ENCODE measurements at regions not wholly inside any gene's neighbourhood (a gene's known extent, or its start where the extent isn't known, plus 50 kb on each side); places are given as distances from the start of the nearest gene placed in this dataset.

DNA sequence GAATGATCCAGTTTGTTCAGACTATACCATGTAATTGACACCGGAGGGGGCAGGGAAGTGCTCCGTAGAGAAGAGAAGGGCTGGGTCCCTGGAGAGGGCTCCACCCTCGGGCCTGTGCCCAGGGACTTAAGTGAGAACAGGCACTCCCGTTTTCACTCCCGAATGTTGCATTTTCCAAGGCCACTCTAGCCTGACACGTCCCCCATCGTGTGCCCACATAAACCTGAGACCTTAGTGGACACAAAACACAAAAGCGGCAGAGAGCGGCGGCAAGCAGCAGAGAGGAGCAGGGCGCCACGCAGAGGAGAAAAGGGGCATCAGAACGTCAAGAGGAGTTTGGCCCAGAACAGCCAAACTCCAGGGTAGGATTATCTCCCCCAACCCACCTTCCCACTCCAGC is 1405.1 kb downstream of the GRIK2 start:
- H3K79me2 ChIP-seq (ENCODE audit: insufficient read depth), result no peaks in the 10 kb centered on the region
- H3K9me2 ChIP-seq, result no peaks in the 10 kb centered on the region; the same call in 1 of the 2 replicates
- TF ChIP-seq MXI1 (IDR thresholded peaks at IDR 0.05; ENCODE audit: low read depth, low read length) (no peak), SMC3 (IDR thresholded peaks at IDR 0.05; ENCODE audit: low read depth, low read length) (no peak), TAF1 (IDR thresholded peaks at IDR 0.05; ENCODE audit: borderline replicate concordance, low read depth, low read length) (no peak), RAD21 (IDR thresholded peaks at IDR 0.05; ENCODE audit: low read length) (no peak), RFX5 (IDR thresholded peaks at IDR 0.05; ENCODE audit: low read length) (no peak), MEF2A (IDR thresholded peaks at IDR 0.05; ENCODE audit: borderline replicate concordance, low read depth) (no peak), EP300 (IDR thresholded peaks at IDR 0.05; ENCODE audit: borderline replicate concordance in 1 of 2, low read depth in 1 of 2, low read length in 1 of 2) (no peak), FOXM1 (IDR thresholded peaks at IDR 0.05; ENCODE audit: low read depth) (no peak), NFIC (IDR thresholded peaks at IDR 0.05; ENCODE audit: borderline replicate concordance) (no peak), RCOR1 (IDR thresholded peaks at IDR 0.05; ENCODE audit: low read length) (no peak)
- TF ChIP-seq, protein P1, sequence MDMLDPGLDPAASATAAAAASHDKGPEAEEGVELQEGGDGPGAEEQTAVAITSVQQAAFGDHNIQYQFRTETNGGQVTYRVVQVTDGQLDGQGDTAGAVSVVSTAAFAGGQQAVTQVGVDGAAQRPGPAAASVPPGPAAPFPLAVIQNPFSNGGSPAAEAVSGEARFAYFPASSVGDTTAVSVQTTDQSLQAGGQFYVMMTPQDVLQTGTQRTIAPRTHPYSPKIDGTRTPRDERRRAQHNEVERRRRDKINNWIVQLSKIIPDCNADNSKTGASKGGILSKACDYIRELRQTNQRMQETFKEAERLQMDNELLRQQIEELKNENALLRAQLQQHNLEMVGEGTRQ (IDR thresholded peaks at IDR 0.05; ENCODE audit: borderline replicate concordance, low read depth, low read length), result no peak
- TF ChIP-seq, protein P2, sequence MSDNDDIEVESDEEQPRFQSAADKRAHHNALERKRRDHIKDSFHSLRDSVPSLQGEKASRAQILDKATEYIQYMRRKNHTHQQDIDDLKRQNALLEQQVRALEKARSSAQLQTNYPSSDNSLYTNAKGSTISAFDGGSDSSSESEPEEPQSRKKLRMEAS (IDR thresholded peaks at IDR 0.05; ENCODE audit: low read depth), result no peak
- TF ChIP-seq, protein P3, sequence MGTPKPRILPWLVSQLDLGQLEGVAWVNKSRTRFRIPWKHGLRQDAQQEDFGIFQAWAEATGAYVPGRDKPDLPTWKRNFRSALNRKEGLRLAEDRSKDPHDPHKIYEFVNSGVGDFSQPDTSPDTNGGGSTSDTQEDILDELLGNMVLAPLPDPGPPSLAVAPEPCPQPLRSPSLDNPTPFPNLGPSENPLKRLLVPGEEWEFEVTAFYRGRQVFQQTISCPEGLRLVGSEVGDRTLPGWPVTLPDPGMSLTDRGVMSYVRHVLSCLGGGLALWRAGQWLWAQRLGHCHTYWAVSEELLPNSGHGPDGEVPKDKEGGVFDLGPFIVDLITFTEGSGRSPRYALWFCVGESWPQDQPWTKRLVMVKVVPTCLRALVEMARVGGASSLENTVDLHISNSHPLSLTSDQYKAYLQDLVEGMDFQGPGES (IDR thresholded peaks at IDR 0.05; ENCODE audit: low read depth, low read length), result no peak
- TF ChIP-seq, protein P4, sequence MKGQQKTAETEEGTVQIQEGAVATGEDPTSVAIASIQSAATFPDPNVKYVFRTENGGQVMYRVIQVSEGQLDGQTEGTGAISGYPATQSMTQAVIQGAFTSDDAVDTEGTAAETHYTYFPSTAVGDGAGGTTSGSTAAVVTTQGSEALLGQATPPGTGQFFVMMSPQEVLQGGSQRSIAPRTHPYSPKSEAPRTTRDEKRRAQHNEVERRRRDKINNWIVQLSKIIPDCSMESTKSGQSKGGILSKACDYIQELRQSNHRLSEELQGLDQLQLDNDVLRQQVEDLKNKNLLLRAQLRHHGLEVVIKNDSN (IDR thresholded peaks at IDR 0.05; ENCODE audit: borderline replicate concordance, low read depth), result no peak
- TF ChIP-seq, protein P5, sequence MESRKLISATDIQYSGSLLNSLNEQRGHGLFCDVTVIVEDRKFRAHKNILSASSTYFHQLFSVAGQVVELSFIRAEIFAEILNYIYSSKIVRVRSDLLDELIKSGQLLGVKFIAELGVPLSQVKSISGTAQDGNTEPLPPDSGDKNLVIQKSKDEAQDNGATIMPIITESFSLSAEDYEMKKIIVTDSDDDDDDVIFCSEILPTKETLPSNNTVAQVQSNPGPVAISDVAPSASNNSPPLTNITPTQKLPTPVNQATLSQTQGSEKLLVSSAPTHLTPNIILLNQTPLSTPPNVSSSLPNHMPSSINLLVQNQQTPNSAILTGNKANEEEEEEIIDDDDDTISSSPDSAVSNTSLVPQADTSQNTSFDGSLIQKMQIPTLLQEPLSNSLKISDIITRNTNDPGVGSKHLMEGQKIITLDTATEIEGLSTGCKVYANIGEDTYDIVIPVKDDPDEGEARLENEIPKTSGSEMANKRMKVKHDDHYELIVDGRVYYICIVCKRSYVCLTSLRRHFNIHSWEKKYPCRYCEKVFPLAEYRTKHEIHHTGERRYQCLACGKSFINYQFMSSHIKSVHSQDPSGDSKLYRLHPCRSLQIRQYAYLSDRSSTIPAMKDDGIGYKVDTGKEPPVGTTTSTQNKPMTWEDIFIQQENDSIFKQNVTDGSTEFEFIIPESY (IDR thresholded peaks at IDR 0.05; ENCODE audit: borderline replicate concordance, low read depth), result no peak
- CTCF ChIA-PET, result no interaction called here
- H3F3A ChIP-seq (replicated peaks; ENCODE audit: insufficient read depth), result no peaks in the 10 kb centered on the region
- no peak overlapping the region for H3K4me3 ChIP-seq (ENCODE audit: low read depth in 2 of 2, low read length in 1 of 2)
- H3K9ac ChIP-seq, result no peak overlapping the region
- H3K27ac ChIP-seq (ENCODE audit: low read depth in 2 of 2, low read length in 1 of 2), result no peak overlapping the region
- DNase-seq, result no peak
- H2AFZ ChIP-seq (ENCODE audit: low read depth), result no peak overlapping the region
- no peaks in the 10 kb centered on the region for H3K27me3 ChIP-seq (ENCODE audit: insufficient read depth)
- no peaks in the 10 kb centered on the region for H3K36me3 ChIP-seq (replicated peaks in 1 of 2; ENCODE audit: control insufficient read depth in 1 of 2, insufficient read depth in 2 of 2, low read length in 1 of 2)
- POLR2A ChIA-PET, result no interaction called here
- H3K4me1 ChIP-seq (ENCODE audit: control insufficient read depth in 1 of 2, insufficient read depth in 2 of 2, low read depth in 1 of 2, low read length in 1 of 2), result no peaks in the 10 kb centered on the region; a peak in 1 of 4 replicates
- 62% methylated on average over 13 of the region's 13 CpGs for WGBS (ENCODE audit: low lambda C conversion rate)
- H4K20me1 ChIP-seq (ENCODE audit: insufficient read depth), result no peaks in the 10 kb centered on the region
- no peak overlapping the region for H3K4me2 ChIP-seq
- no peaks in the 10 kb centered on the region for H3K9me3 ChIP-seq
